22Rv1 (cell line): ENCODE measurements at regions not wholly inside any gene's neighbourhood (a gene's known extent, or its start where the extent isn't known, plus 50 kb on each side); places are given as distances from the start of the nearest gene placed in this dataset.

ENCODE experiments used
- ZFX ChIP-seq: fragments of 450-650 bp; IDR thresholded peaks from 2 replicates; pipeline ENCODE4 v1.6.1; 2017; ENCODE audit warnings: antibody characterized with exemption, borderline replicate concordance
- TF ChIP-seq, protein P1 (sequence below): fragments of 450-650 bp; IDR thresholded peaks from 2 replicates; pipeline ENCODE4 v1.5.1; 2017; ENCODE audit warnings: mild to moderate bottlenecking

GRCh38 chr4:23943478-23943877 lies 53.6 kb upstream of the PPARGC1A start:
- TF ChIP-seq, protein P1, sequence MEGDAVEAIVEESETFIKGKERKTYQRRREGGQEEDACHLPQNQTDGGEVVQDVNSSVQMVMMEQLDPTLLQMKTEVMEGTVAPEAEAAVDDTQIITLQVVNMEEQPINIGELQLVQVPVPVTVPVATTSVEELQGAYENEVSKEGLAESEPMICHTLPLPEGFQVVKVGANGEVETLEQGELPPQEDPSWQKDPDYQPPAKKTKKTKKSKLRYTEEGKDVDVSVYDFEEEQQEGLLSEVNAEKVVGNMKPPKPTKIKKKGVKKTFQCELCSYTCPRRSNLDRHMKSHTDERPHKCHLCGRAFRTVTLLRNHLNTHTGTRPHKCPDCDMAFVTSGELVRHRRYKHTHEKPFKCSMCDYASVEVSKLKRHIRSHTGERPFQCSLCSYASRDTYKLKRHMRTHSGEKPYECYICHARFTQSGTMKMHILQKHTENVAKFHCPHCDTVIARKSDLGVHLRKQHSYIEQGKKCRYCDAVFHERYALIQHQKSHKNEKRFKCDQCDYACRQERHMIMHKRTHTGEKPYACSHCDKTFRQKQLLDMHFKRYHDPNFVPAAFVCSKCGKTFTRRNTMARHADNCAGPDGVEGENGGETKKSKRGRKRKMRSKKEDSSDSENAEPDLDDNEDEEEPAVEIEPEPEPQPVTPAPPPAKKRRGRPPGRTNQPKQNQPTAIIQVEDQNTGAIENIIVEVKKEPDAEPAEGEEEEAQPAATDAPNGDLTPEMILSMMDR, result no peak
- no peak for TF ChIP-seq ZFX
